Gastrocnemius medialis (tissue), 4 donors: ENCODE measurements at regions not wholly inside any gene's neighbourhood (a gene's known extent, or its start where the extent isn't known, plus 50 kb on each side); places are given as distances from the start of the nearest gene placed in this dataset.

ENCODE experiments used
- POLR2A ChIP-seq, 2 donors: fragments of 450-650 bp; IDR thresholded peaks; one replicate each; pipeline ENCODE4 v1.6.1; 2017; ENCODE audit warnings: antibody characterized with exemption in 2 of 2, mild to moderate bottlenecking in 2 of 2, moderate library complexity in 2 of 2
- TF ChIP-seq, protein P1 (sequence below), 5 experiments: fragments of 450-650 bp in 3 of 5; fragments of 200-600 bp in 2 of 5; sonication (generic) in 2 of 5; IDR thresholded peaks in 4 of 5; conservative IDR thresholded peaks in 1 of 5; 1 replicate in 4 of 5; 2 replicates in 1 of 5; pipeline ENCODE4 v1.5.1; 2016 to 2019; ENCODE audit warnings: antibody characterized with exemption in 5 of 5, mild to moderate bottlenecking in 3 of 5, moderate library complexity in 3 of 5

DNA sequence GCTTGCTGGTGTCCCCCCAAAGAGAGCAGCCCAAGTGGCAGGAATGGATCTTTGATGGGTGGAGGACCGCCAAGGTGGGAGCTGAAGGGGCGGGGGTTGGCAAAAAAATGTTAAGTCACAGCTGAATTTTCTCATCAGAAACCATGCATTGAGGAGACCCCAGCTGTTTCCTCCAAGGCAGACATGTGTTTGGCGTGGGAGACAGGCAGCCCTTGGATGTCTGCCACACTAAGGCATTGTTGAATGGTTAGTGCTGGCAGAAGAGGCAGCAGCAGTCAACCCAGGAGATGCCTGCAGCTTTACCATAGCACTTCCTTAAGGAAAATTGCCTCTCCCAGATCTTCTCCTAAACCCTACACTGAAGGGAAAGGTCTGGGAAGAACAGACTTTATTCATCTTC is 394.9 kb upstream of the CD180 start:
- TF ChIP-seq, protein P1, sequence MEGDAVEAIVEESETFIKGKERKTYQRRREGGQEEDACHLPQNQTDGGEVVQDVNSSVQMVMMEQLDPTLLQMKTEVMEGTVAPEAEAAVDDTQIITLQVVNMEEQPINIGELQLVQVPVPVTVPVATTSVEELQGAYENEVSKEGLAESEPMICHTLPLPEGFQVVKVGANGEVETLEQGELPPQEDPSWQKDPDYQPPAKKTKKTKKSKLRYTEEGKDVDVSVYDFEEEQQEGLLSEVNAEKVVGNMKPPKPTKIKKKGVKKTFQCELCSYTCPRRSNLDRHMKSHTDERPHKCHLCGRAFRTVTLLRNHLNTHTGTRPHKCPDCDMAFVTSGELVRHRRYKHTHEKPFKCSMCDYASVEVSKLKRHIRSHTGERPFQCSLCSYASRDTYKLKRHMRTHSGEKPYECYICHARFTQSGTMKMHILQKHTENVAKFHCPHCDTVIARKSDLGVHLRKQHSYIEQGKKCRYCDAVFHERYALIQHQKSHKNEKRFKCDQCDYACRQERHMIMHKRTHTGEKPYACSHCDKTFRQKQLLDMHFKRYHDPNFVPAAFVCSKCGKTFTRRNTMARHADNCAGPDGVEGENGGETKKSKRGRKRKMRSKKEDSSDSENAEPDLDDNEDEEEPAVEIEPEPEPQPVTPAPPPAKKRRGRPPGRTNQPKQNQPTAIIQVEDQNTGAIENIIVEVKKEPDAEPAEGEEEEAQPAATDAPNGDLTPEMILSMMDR (IDR thresholded peaks at IDR 0.05 in 4 of 5, conservative IDR thresholded peaks at IDR 0.05 in 1 of 5) = no peak
- TF ChIP-seq POLR2A (IDR thresholded peaks at IDR 0.05) = no peak
